DND-41 (cell line): ENCODE measurements at regions not wholly inside any gene's neighbourhood (a gene's known extent, or its start where the extent isn't known, plus 50 kb on each side); places are given as distances from the start of the nearest gene placed in this dataset.

Experiments
- ATAC-seq: fragments of 200-7000 bp; cut with Tn5 transposase; 3 replicates; pipeline ENCODE4 v1.9.1; 2021; ENCODE audit warnings: low read depth; ENCODE audit not compliant: insufficient read depth
- DNase-seq: peaks from one replicate; pipeline ENCODE4 v3.0.0-alpha.2; 2020
- H2AFZ ChIP-seq: 2 replicates; pipeline ENCODE4 v1.6.0; 2012; ENCODE audit warnings: low read depth, low read length
- H3K27ac ChIP-seq: 2 replicates; pipeline ENCODE4 v1.5.1; 2012; ENCODE audit warnings: low read length, inconsistent platforms
- H3K27me3 ChIP-seq: fragments of 200-600 bp; sonication (generic); 2 replicates; pipeline ENCODE4 v1.6.0; 2012; ENCODE audit warnings: low read length, mild to moderate bottlenecking, inconsistent platforms; ENCODE audit not compliant: insufficient read depth, poor library complexity
- H3K36me3 ChIP-seq: 2 replicates; pipeline ENCODE4 v1.5.1; 2012; ENCODE audit warnings: low read length, inconsistent platforms; ENCODE audit not compliant: insufficient read depth
- H3K4me1 ChIP-seq: 2 replicates; pipeline ENCODE4 v1.5.1; 2012; ENCODE audit warnings: mild to moderate bottlenecking, low read length; ENCODE audit not compliant: insufficient read depth
- H3K4me2 ChIP-seq: 2 replicates; pipeline ENCODE4 v1.6.0; 2012; ENCODE audit warnings: mild to moderate bottlenecking, moderate library complexity, low read length, inconsistent platforms; ENCODE audit not compliant: insufficient read depth
- H3K4me3 ChIP-seq, 2 experiments: fragments of 200-600 bp in 1 of 2; shearing (Covaris generic) in 1 of 2; 2 replicates each; pipeline ENCODE4 v1.5.1; 2012 to 2016; ENCODE audit warnings: inconsistent platforms in 2 of 2, low read length in 2 of 2, mild to moderate bottlenecking in 2 of 2, low read depth in 1 of 2, moderate library complexity in 1 of 2
- H3K79me2 ChIP-seq: 2 replicates; pipeline ENCODE4 v1.6.0; 2012; ENCODE audit warnings: low read length, inconsistent platforms; ENCODE audit not compliant: insufficient read depth
- H3K9ac ChIP-seq: 2 replicates; pipeline ENCODE4 v1.6.0; 2012; ENCODE audit warnings: low read depth, mild to moderate bottlenecking, inconsistent platforms, low read length, moderate library complexity
- H3K9me3 ChIP-seq: 2 replicates; pipeline ENCODE4 v1.5.1; 2012; ENCODE audit warnings: low read length, moderate library complexity, mild to moderate bottlenecking, inconsistent platforms; ENCODE audit not compliant: insufficient read depth, severe bottlenecking
- H4K20me1 ChIP-seq: 2 replicates; pipeline ENCODE4 v1.6.0; 2012; ENCODE audit warnings: low read length; ENCODE audit not compliant: insufficient read depth
- EZH2 ChIP-seq: IDR thresholded peaks from 3 replicates; pipeline ENCODE4 v1.6.1; 2012; ENCODE audit warnings: borderline replicate concordance, low read depth, mild to moderate bottlenecking, moderate library complexity, low read length, inconsistent platforms; ENCODE audit not compliant: severe bottlenecking
- TF ChIP-seq, protein P1 (sequence below): IDR thresholded peaks from 2 replicates; pipeline ENCODE4 v1.5.1; 2012; ENCODE audit warnings: borderline replicate concordance, low read length, moderate library complexity, mild to moderate bottlenecking; ENCODE audit not compliant: poor library complexity, severe bottlenecking; ENCODE audit errors: extremely low read depth

DNA sequence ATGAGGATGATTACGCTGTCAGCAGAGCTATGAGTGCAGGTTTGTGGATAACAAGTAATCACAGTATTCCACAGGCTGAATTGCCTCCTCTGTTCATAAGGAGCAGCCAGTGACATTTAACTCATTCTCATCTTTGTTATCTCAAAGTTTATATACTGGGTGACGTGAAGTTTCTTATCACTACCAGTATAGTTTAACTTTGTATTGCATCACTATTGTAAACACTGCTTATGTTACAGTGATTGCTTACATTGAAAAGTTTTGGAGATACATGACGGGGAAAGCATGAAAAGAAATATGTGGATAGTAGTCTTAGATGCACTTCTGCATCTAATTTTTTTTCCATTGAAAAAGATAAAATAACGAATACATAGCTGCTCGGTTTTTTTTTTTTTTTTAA lies 429.7 kb downstream of the VGLL3 start:
- no peaks in the 10 kb centered on the region for H3K36me3 ChIP-seq
- TF ChIP-seq, protein P1, sequence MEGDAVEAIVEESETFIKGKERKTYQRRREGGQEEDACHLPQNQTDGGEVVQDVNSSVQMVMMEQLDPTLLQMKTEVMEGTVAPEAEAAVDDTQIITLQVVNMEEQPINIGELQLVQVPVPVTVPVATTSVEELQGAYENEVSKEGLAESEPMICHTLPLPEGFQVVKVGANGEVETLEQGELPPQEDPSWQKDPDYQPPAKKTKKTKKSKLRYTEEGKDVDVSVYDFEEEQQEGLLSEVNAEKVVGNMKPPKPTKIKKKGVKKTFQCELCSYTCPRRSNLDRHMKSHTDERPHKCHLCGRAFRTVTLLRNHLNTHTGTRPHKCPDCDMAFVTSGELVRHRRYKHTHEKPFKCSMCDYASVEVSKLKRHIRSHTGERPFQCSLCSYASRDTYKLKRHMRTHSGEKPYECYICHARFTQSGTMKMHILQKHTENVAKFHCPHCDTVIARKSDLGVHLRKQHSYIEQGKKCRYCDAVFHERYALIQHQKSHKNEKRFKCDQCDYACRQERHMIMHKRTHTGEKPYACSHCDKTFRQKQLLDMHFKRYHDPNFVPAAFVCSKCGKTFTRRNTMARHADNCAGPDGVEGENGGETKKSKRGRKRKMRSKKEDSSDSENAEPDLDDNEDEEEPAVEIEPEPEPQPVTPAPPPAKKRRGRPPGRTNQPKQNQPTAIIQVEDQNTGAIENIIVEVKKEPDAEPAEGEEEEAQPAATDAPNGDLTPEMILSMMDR = no peak
- no peak for TF ChIP-seq EZH2
- H4K20me1 ChIP-seq = no peaks in the 10 kb centered on the region
- no peak overlapping the region for H3K9ac ChIP-seq
- H3K27ac ChIP-seq = no peak overlapping the region
- no peaks in the 10 kb centered on the region for H3K4me1 ChIP-seq
- H3K9me3 ChIP-seq = no peaks in the 10 kb centered on the region
- no peak overlapping the region for H2AFZ ChIP-seq
- no peak for DNase-seq
- H3K4me3 ChIP-seq = no peak overlapping the region
- ATAC-seq = no peak
- no peak overlapping the region for H3K4me2 ChIP-seq
- H3K79me2 ChIP-seq = no peaks in the 10 kb centered on the region
- no peaks in the 10 kb centered on the region for H3K27me3 ChIP-seq

DNA sequence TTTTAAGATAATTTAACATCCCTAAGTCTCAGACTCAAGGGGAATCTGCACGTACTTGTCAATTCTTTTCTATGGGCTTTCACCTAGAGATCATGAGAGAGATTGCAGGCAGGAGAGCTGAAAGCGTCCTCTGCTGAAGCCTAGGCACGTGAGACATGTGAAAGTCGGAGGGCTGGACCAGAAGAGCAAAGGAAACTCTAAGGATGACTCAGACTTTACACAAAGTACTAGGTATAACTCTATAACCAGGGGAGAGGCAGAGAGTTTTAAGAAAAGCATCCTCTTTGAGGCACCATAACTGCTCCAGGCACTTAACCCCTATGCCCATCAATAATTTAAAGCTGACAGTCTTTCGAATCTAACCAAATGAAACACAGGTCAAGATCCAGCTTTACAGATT lies 436.6 kb downstream of the VGLL3 start:
- Histone ChIP-seq H3K79me2 (no peaks in the 10 kb centered on the region), H3K27me3 (no peaks in the 10 kb centered on the region), H3K27ac (no peak overlapping the region), H3K4me3 (no peak overlapping the region), H4K20me1 (no peaks in the 10 kb centered on the region), H3K4me1 (no peaks in the 10 kb centered on the region), H2AFZ (no peak overlapping the region), H3K4me2 (no peak overlapping the region), H3K9me3 (no peaks in the 10 kb centered on the region), H3K9ac (no peak overlapping the region), H3K36me3 (no peaks in the 10 kb centered on the region)
- ATAC-seq (no peak), DNase-seq (no peak)
- TF ChIP-seq, protein P1 = no peak
- no peak for TF ChIP-seq EZH2

DNA sequence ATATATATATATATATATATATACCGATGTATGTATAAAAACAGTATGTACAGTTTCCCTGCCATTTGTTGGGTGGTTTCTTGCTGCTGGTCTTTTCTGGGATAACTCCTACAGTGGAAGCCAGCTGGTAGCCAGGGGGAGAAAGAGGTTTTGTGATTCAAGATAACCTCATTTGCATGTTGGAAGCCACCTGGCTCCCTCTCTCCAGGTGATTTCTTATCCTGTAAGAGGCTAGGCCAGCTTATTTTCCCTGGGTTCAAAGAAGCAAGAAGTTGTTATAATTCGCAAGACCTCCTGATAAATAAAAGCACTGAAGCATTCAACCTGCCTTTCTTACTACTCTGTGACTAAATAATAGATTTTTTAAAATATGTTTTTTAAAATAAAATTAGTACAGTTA lies 443.3 kb downstream of the VGLL3 start:
- H3K9ac ChIP-seq = no peak overlapping the region
- H3K4me3 ChIP-seq = no peak overlapping the region
- no peaks in the 10 kb centered on the region for H4K20me1 ChIP-seq
- no peak for TF ChIP-seq EZH2
- TF ChIP-seq, protein P1 = no peak
- no peaks in the 10 kb centered on the region for H3K9me3 ChIP-seq
- DNase-seq = no peak
- no peak overlapping the region for H3K4me2 ChIP-seq
- H3K79me2 ChIP-seq = no peaks in the 10 kb centered on the region
- H3K36me3 ChIP-seq = no peaks in the 10 kb centered on the region
- H3K27ac ChIP-seq = no peak overlapping the region
- H2AFZ ChIP-seq = no peak overlapping the region
- no peaks in the 10 kb centered on the region for H3K27me3 ChIP-seq
- H3K4me1 ChIP-seq = no peaks in the 10 kb centered on the region
- ATAC-seq = no peak

DNA sequence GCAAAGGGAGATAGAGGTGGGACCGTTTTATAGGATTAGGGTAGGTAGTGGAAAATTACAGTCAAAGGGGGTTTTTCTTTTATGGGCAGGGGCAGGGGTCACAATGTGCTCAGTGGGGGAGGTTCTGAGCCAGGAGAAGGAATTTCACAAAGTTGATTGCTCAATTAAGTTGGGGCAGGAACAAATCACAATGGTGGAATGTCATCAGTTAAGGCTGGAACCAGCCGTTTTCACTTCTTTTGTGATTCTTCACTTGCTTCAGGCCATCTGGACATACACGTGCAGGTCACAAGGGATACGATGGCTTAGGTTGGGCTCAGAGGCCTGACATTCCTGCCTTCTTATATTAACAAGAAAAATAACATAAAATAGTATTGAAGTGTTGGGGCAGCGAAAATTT lies 453.8 kb downstream of the VGLL3 start:
- Histone ChIP-seq H4K20me1 (no peaks in the 10 kb centered on the region), H3K4me1 (no peaks in the 10 kb centered on the region), H3K4me2 (no peak overlapping the region), H3K36me3 (no peaks in the 10 kb centered on the region), H3K27ac (no peak overlapping the region), H3K4me3 (no peak overlapping the region), H3K27me3 (no peaks in the 10 kb centered on the region), H2AFZ (no peak overlapping the region), H3K9ac (no peak overlapping the region), H3K9me3 (no peaks in the 10 kb centered on the region), H3K79me2 (no peaks in the 10 kb centered on the region)
- ATAC-seq (no peak), DNase-seq (no peak)
- TF ChIP-seq, protein P1 = no peak
- TF ChIP-seq EZH2 = no peak
